C4-2B (cell line): ENCODE measurements at regions not wholly inside any gene's neighbourhood (a gene's known extent, or its start where the extent isn't known, plus 50 kb on each side); places are given as distances from the start of the nearest gene placed in this dataset.

Experiments
- H3K27ac ChIP-seq: fragments of 450-650 bp; 2 replicates; pipeline ENCODE4 v1.5.1; 2017
- ZFX ChIP-seq: fragments of 450-650 bp; IDR thresholded peaks from 2 replicates; pipeline ENCODE4 v1.6.1; 2017
- TF ChIP-seq, protein P1 (sequence below): fragments of 450-650 bp; conservative IDR thresholded peaks from 2 replicates; pipeline ENCODE4 v1.5.1; 2017; ENCODE audit warnings: mild to moderate bottlenecking

DNA sequence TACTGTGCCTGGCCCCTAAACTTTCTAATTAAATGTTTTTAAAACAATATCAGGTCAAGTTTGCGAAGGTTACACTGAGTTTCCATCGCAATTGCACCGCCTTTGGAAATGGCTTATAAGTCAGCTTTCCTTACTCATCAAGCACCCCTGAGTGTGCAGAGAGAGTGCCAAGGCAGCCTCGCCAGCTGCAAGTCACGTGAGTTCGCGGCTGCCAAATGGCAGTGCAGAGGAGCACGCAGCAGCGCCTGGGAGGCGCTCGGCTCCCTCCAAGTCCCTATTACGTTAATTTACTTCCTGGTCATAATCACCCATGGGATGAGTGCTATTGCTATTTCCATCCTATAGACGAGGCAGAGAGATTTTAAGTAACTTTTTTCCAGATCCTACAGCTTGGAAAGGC is 319.6 kb downstream of the TEX29 start:
- H3K27ac ChIP-seq: no peak overlapping the region
- TF ChIP-seq ZFX: no peak

DNA sequence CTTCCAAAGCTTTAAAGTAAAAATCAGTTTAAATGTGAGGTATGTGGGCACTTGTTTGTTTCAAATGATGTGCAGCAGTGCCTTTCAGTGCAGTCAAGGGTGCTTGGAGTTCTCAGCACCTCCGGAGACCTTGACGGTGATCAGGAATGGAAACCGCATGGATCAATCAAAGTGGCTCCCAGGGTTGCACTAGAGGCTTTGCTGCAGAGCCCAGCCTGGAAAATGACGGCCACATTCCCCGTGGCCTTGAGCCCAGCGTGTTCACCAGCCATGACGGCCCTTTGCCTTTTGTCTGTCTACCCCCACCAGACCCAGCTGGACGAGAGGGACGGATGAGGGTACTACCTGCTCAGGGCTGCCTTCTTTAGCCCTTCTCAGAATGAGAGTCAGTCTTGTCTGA is 320.0 kb downstream of the TEX29 start:
- TF ChIP-seq, protein P1, sequence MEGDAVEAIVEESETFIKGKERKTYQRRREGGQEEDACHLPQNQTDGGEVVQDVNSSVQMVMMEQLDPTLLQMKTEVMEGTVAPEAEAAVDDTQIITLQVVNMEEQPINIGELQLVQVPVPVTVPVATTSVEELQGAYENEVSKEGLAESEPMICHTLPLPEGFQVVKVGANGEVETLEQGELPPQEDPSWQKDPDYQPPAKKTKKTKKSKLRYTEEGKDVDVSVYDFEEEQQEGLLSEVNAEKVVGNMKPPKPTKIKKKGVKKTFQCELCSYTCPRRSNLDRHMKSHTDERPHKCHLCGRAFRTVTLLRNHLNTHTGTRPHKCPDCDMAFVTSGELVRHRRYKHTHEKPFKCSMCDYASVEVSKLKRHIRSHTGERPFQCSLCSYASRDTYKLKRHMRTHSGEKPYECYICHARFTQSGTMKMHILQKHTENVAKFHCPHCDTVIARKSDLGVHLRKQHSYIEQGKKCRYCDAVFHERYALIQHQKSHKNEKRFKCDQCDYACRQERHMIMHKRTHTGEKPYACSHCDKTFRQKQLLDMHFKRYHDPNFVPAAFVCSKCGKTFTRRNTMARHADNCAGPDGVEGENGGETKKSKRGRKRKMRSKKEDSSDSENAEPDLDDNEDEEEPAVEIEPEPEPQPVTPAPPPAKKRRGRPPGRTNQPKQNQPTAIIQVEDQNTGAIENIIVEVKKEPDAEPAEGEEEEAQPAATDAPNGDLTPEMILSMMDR: no peak
- TF ChIP-seq ZFX: no peak

DNA sequence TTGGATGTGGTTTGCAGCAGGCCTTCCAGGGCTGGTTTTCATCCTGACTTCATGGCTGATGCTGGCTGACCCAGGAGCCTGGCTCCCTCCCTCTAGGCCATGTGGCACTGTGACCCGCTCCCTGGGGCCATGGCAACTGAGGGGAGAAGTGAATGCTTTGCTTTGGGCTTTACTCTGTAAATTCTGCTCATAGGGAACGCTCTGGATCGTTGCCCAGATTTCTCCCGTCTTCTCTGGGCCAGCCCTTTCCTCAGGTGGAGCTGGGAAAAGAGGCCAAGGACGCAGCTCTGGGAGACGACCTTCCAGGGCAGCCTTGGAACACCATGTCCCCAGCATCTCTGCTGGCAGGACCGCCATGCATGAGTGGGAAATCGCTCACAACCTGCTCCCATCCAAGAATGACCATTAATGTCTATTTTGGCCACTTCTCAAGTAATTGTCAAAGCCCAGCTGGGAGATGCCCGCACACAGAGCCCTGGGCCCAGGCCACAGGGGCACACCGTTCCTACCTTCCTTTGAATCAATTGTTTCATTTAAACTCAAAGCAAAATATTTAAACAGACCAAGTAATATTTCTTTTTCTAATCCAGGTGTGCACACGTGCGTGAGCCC is 321.8 kb downstream of the TEX29 start:
- TF ChIP-seq ZFX: no peak
- TF ChIP-seq, protein P1: no peak
- H3K27ac ChIP-seq: no peak overlapping the region

More for the DNA sequence above, 320.0 kb downstream of the TEX29 start:
- H3K27ac ChIP-seq: no peak overlapping the region

DNA sequence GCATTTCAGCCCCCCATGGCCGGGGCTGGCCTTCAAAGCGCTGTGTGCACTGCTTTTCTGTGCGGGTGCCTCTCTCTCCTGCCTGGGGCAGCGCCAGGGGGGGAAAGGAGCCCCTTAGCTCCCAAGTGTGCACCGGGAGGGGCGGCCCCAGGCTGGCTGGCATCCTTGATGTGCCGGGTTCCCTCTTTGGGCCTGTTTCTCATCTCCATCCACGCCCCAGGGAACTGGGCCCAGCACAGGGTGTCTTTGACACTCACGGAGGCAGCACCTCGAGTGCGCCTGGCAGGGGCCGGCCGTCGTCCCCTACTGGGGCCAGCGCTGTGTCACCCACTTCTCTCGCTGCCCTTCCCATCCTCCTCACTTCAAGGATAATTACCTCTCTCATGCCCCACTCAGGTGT is 324.3 kb downstream of the TEX29 start:
- no peak overlapping the region for H3K27ac ChIP-seq
- no peak for TF ChIP-seq ZFX
- TF ChIP-seq, protein P1: no peak

DNA sequence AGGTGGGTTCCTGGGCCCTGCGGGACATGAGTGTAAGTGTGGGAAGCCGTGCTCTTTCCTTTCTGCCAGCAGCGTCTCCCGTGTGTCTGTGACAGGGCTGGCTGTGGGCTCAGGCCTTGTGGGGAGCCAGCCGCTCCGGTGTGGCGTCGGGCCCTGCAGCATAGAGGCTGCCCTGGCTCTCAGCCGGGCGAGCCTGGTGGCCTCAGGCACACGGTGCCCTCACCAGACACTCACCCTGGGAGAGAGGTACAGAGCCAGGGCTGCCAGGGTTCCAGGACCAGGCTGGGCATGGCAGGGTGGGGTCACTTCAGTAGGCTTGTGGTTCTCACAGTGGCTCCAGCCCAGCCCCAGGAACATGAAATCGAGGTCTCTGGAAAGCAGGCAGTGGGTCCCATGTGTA is 324.8 kb downstream of the TEX29 start:
- H3K27ac ChIP-seq: no peak overlapping the region
- TF ChIP-seq, protein P1: no peak
- no peak for TF ChIP-seq ZFX

DNA sequence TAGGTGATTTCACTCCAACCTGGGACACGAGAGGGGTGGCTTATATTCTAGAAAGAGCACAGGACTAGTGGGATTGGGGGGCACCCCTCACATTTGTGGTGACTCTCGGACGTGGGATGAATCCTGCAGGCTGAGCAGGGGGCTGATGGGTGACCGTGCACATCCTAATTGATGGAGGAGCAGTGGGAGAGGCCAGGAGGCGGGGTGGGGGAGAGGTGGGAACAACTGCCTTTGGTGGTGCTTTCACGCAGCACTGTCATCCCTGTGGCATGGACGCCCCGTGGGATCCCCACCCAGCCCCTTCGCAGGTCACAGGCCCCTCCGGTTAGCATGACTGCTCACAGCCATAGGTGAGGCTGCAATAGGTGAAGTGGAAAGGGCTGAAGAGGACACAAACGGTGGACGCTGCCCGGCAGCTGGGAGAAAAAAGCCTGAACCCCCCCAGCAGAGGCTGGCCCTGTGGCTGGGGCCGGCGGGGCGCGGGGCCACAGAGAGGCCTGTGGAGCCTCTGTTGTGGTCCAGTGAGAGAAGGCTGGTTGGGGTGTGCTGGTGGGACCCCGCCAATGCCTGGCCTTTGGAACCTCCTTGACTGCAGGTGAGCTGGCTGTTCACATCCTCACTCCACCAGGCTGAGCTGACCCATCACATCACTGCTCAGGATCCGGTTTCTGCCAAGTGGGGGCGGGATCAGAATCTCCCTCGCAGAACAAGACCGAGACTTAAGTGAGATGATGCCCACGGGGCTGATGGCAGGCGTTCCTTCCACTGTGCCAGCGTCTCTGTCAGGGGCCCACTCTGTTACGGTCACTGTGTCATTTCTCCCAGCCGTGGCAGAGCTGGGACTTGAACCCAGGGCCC is 325.4 kb downstream of the TEX29 start:
- no peak overlapping the region for H3K27ac ChIP-seq
- TF ChIP-seq ZFX: no peak
- TF ChIP-seq, protein P1: no peak

DNA sequence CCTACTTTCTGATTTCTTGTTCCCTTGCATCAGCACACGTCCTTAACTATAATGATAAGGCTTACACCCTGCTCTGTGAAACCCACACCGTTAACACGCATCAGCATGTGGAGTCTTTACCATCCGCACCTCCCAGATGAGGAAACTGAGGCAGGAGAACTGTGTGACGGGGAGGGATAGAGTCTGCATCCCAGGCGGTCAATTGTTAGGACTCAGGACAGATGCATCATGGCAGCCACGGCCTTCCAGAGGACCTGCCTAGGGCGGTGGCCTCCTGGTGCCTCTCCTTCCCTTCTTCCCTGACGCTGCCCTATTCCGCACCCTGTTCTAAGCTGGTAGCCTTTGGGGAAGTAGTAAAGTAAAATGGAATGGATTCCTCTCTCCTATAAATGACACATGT is 326.0 kb downstream of the TEX29 start:
- no peak overlapping the region for H3K27ac ChIP-seq
- TF ChIP-seq ZFX: no peak
- TF ChIP-seq, protein P1: no peak

DNA sequence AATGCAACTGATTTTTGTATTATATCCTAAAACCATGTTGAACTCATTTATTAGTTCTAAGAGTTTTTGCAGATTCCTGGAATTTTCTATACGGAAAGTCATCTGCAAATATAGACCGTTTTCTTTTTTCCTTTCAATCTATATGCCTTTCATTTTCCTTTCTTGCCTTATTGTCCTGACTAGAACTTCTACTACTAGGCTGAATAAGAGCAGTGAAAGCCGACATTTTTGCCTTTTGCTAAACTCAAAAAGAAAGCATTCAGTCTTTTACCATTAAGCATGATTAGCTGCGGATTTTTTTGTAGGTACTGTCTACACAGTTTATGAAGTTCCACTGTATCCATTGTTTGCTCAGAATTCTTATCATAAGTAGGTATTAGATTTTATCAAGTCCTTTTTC is 328.4 kb downstream of the TEX29 start:
- TF ChIP-seq, protein P1: no peak
- H3K27ac ChIP-seq: no peak overlapping the region
